Adrenal gland (tissue), 5 donors: ENCODE measurements at regions not wholly inside any gene's neighbourhood (a gene's known extent, or its start where the extent isn't known, plus 50 kb on each side); places are given as distances from the start of the nearest gene placed in this dataset.

ENCODE experiments used
- POLR2A ChIP-seq, 2 donors: fragments of 450-650 bp; IDR thresholded peaks; one replicate each; pipeline ENCODE4 v1.6.1; 2017; ENCODE audit warnings: antibody characterized with exemption in 2 of 2, mild to moderate bottlenecking in 2 of 2, moderate library complexity in 1 of 2
- TF ChIP-seq, protein P1 (sequence below), 6 experiments: fragments of 450-650 bp in 4 of 6; fragments of 200-600 bp in 2 of 6; sonication (generic) in 1 of 6; IDR thresholded peaks; 1 replicate in 5 of 6; 2 replicates in 1 of 6; pipeline versions ENCODE4 v1.5.1 to v1.8.0; 2016 to 2021; ENCODE audit warnings: antibody characterized with exemption in 6 of 6, mild to moderate bottlenecking in 2 of 6, moderate library complexity in 1 of 6
- donor health status: DM: no; HTN: no; CAD: no.

DNA sequence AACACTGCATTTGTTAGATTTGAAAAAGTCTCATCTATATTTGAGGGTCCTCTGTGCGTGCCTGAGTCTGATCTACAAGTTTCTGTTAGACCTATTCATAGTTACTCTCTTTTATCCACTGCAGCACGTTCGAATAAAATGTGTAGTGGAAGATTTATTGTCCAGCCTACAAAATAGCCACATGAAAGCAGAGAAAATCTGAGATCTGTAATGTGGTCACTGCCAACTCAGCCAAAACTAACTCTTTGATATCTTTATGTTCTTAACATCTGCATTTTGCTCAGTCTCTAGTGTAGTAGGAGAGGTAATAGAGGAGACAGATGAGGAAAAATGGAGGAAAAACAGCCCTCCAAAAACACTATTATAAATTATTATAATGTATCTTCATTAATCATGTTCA lies 354.0 kb downstream of the NPR3 start:
- TF ChIP-seq, protein P1, sequence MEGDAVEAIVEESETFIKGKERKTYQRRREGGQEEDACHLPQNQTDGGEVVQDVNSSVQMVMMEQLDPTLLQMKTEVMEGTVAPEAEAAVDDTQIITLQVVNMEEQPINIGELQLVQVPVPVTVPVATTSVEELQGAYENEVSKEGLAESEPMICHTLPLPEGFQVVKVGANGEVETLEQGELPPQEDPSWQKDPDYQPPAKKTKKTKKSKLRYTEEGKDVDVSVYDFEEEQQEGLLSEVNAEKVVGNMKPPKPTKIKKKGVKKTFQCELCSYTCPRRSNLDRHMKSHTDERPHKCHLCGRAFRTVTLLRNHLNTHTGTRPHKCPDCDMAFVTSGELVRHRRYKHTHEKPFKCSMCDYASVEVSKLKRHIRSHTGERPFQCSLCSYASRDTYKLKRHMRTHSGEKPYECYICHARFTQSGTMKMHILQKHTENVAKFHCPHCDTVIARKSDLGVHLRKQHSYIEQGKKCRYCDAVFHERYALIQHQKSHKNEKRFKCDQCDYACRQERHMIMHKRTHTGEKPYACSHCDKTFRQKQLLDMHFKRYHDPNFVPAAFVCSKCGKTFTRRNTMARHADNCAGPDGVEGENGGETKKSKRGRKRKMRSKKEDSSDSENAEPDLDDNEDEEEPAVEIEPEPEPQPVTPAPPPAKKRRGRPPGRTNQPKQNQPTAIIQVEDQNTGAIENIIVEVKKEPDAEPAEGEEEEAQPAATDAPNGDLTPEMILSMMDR (IDR thresholded peaks at IDR 0.05): no peak
- TF ChIP-seq POLR2A (IDR thresholded peaks at IDR 0.05): no peak
